Thymus (tissue), 11 donors: ENCODE measurements at regions not wholly inside any gene's neighbourhood (a gene's known extent, or its start where the extent isn't known, plus 50 kb on each side); places are given as distances from the start of the nearest gene placed in this dataset.
"Not testable (repeated sequence)": the region's sequence is repeated elsewhere in the genome, so short reads cannot be mapped to it uniquely, and the experiment has no call there.

Experiments used
- DNase-seq, 9 donors: peaks; one replicate each; pipeline ENCODE4 v3.0.0-alpha.2; 2013; ENCODE audit warnings: low spot score in 9 of 9, low read depth in 6 of 9, missing footprints in 1 of 9
- H3K27ac ChIP-seq, 2 donors: one replicate each; pipeline ENCODE4 v1.5.1; 2013; ENCODE audit warnings: control low read depth in 1 of 2, low read depth in 1 of 2, low read length in 1 of 2, mild to moderate bottlenecking in 1 of 2, moderate library complexity in 1 of 2
- H3K27me3 ChIP-seq, 2 donors: one replicate each; pipeline ENCODE4 v1.5.1; 2013; ENCODE audit warnings: low read length in 1 of 2; ENCODE audit not compliant: control insufficient read depth in 2 of 2, insufficient read depth in 1 of 2
- H3K36me3 ChIP-seq, 2 donors: one replicate each; pipeline ENCODE4 v1.5.1; 2013; ENCODE audit warnings: low read length in 1 of 2, mild to moderate bottlenecking in 1 of 2, moderate library complexity in 1 of 2; ENCODE audit not compliant: control insufficient read depth in 2 of 2, insufficient read depth in 2 of 2
- H3K4me1 ChIP-seq, 2 donors: one replicate each; pipeline ENCODE4 v1.5.1; 2013; ENCODE audit warnings: low read length in 2 of 2; ENCODE audit not compliant: control insufficient read depth in 2 of 2, insufficient read depth in 2 of 2
- H3K4me3 ChIP-seq, 2 donors: one replicate each; pipeline ENCODE4 v1.5.1; 2013; ENCODE audit warnings: low read length in 2 of 2, control low read depth in 1 of 2, mild to moderate bottlenecking in 1 of 2
- H3K9me3 ChIP-seq, 2 donors: one replicate each; pipeline ENCODE4 v1.5.1; 2013; ENCODE audit warnings: low read length in 1 of 2, mild to moderate bottlenecking in 1 of 2; ENCODE audit not compliant: control insufficient read depth in 2 of 2, insufficient read depth in 1 of 2
- WGBS: extraction: QIAGEN DNeasy Blood & Tissue Kit; methylation state at CpG from one replicate; pipeline ENCODE4 v1.1.7; 2013; 5-methylcytosine and 5-hydroxymethylcytosine counted together
- donor health status: healthy.

DNA sequence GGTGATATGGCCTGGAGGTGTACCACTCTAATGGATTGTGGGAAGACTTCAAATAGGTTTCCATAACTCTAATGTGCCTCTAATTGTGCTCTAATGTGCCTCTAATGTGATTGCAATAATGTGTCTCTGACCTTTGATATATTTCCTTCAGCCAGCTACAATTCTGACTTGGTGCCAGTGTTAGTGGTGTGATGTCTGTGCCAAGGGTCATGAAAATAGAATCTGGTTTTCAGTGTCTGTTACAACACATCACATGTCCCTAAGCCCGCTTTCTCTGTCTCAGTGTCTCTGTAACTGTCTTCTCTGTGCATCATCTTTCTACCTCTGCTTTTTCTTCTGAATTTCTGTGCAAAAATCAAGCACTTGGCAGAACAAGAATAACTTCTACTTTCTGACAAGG lies 77.2 kb upstream of the ECI2 start:
- H3K4me1 ChIP-seq: no peaks in the 10 kb centered on the region
- H3K4me3 ChIP-seq: no peak overlapping the region
- H3K9me3 ChIP-seq: peaks cover 1 to 8% of the 10 kb centered on the region in 2 donors
- no peaks in the 10 kb centered on the region for H3K27me3 ChIP-seq
- WGBS: 92% methylated on average over 1 of the region's 1 CpG
- no peak overlapping the region for H3K27ac ChIP-seq
- no peaks in the 10 kb centered on the region for H3K36me3 ChIP-seq
- DNase-seq: no peak

DNA sequence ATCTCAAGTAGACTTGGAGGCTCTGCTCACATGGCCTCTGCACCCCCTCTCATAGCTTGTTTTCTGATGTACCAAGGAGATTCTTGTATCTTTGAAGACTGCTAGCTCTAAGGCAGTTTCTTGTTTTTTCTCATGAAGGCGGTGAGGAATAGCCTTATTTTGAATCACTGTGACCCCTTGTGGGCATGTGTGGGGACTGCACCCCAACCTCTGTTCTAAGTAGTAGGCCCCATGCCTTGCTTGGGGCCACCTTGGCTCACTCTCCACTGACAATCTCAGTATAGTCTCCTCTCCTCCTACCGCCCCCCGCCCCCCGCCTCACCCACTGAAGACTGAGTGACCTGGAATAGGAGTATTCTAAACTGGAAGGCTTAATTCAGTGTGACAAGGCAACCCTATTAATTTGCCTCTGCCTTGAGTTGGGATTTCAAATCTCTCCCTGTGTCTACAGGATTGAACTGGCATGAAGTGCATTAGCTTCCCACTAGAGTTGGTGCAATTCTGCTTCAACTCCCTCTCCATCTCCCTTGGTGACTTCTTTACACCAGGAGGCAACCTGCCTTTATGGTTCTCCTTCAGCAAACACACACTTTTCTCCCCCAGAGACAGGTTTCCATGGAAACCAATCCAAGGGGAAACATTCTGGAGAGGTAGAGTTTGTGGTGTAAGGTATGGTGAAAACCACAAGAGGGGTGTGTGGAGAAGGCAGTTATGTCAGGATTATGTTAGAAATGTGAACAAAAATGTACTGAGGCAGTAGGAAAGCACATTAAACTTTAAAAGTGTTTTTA lies 75.4 kb upstream of the ECI2 start:
- H3K9me3 ChIP-seq: peaks cover 1 to 8% of the 10 kb centered on the region in 2 donors
- no peaks in the 10 kb centered on the region for H3K4me1 ChIP-seq
- no peaks in the 10 kb centered on the region for H3K36me3 ChIP-seq
- no peak overlapping the region for H3K4me3 ChIP-seq
- no peaks in the 10 kb centered on the region for H3K27me3 ChIP-seq
- no peak overlapping the region for H3K27ac ChIP-seq
- DNase-seq: peak; percentile 2 to 66 (median 32)
- WGBS: 82% methylated on average over 4 of the region's 4 CpGs

- H3K27me3 ChIP-seq: no peaks in the 10 kb centered on the region
- H3K9me3 ChIP-seq: peaks cover 1 to 11% of the 10 kb centered on the region in 2 donors
- DNase-seq: no peak
- H3K27ac ChIP-seq: no peak overlapping the region
- 19% methylated on average over 2 of the region's 2 CpGs for WGBS
- no peaks in the 10 kb centered on the region for H3K36me3 ChIP-seq
- no peaks in the 10 kb centered on the region for H3K4me1 ChIP-seq
- H3K4me3 ChIP-seq: no peak overlapping the region
These were observed 73.8 kb upstream of the ECI2 start for GRCh38 chr6:4209196-4209595.

DNA sequence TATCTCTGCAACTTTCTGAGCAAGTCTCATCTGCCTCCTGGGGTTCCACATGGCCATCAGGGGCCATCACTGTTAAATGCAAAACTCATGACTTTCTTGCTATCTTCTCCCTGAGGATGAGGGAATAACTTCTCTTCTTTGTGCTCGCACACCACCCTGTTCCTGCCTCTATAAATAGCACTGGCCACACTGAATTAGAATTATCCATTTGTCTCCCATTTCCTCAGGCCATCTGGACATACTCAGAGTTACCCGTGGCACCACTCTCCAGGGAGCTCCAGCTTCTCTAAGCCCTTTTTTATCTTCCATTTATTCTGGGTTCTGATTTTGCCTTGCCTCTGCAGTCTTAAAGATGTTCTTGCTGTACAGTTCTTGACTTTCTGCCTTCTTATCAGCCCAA lies 72.8 kb upstream of the ECI2 start:
- Histone ChIP-seq H3K4me1 (no peaks in the 10 kb centered on the region), H3K27me3 (no peaks in the 10 kb centered on the region), H3K27ac (no peak overlapping the region), H3K4me3 (no peak overlapping the region), H3K36me3 (no peaks in the 10 kb centered on the region), H3K9me3 (peaks cover 0 to 4% of the 10 kb centered on the region in 2 donors)
- no peak for DNase-seq
- 91% methylated on average over 2 of the region's 2 CpGs for WGBS

DNA sequence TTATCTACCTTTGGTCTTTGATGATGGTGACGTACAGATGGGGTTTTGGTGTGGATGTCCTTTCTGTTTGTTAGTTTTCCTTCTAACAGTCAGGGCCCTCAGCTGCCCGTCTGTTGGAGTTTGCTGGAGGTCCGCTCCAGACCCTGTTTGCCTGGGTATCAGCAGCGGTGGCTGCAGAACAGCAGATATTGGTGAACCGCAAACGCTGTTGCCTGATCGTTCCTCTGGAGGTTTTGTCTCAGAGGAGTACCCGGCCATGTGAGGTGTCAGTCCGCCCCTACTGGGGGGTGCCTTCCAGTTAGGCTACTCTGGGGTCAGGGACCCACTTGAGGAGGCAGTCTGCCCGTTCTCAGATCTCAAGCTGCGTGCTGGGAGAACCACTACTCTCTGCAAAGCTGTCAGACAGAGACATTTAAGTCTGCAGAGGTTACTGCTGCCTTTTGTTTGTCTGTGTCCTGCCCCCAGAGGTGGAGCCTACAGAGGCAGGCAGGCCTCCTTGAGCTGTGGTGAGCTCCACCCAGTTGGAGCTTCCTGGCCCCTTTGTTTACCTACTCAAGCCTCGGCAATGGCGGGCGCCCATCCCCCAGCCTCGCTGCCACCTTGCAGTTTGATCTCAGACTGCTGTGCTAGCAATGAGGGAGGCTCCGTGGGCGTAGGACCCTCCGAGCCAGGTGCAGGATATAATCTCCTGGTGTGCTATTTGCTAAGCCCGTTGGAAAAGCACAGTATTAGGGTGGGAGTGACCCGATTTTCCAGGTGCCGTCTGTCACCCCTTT lies 68.5 kb upstream of the ECI2 start:
- not testable (repeated sequence) for H3K4me3 ChIP-seq, DNase-seq, H3K27ac ChIP-seq, H3K9me3 ChIP-seq, H3K27me3 ChIP-seq, H3K36me3 ChIP-seq, H3K4me1 ChIP-seq
- 93% methylated on average over 21 of the region's 21 CpGs for WGBS

GRCh38 chr6:4192627-4193026 lies 57.3 kb upstream of the ECI2 start:
- Histone ChIP-seq H3K4me1 (no peaks in the 10 kb centered on the region), H3K4me3 (no peak overlapping the region), H3K27ac (no peak overlapping the region), H3K27me3 (no peaks in the 10 kb centered on the region), H3K36me3 (no peaks in the 10 kb centered on the region), H3K9me3 (peaks cover 0 to 2% of the 10 kb centered on the region in 2 donors)
- 73% methylated on average over 3 of the region's 3 CpGs for WGBS
- no peak for DNase-seq

DNA sequence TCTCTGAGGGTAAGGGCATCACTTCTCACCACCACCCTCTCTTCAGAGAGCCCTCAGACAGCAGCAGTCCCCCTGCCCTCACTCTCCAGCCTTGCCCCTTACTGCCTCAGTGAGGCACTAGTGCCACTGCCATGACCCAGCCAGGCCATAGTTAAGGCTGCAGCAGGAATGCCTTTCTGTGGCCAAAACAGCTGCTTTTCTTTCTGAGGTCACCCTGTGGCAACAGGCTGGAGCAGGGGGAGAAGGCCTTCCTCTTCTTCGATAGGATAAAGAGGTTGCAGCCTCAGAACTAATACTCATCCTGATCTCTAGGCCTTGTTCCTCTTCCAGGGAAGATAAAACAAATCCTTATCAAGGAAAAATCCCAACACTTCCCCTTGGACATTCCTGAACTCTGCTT lies 56.8 kb upstream of the ECI2 start:
- Histone ChIP-seq H3K27me3 (no peaks in the 10 kb centered on the region), H3K36me3 (no peaks in the 10 kb centered on the region), H3K4me3 (no peak overlapping the region), H3K9me3 (peaks cover 0 to 2% of the 10 kb centered on the region in 2 donors), H3K27ac (no peak overlapping the region), H3K4me1 (no peaks in the 10 kb centered on the region)
- 95% methylated on average over 1 of the region's 1 CpG for WGBS
- no peak for DNase-seq

DNA sequence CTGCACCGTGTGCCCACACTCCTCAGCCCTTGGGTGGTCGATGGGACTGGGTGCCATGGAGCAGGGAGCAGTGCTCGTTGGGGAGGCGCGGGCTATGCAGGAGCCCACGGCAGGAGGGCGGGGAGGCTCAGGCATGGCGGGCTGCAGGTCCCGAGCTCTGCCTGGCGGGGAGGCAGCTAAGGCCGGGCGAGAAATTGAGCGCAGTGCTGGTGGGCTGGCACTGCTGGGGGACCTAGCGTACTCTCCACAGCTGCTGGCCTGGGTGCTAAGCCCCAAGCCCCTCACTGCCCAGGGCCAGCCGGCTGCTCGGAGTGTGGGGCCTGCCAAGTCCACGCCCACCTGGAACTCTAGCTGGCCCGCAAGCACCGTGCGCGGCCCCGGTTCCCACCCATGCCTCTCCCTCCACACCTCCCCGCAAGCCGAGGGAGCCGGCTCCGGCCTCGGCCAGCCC lies 55.9 kb upstream of the ECI2 start:
- H3K27ac ChIP-seq: no peak overlapping the region
- H3K4me3 ChIP-seq: no peak overlapping the region
- WGBS: 98% methylated on average over 27 of the region's 27 CpGs
- H3K27me3 ChIP-seq: no peaks in the 10 kb centered on the region
- peaks cover 0 to 2% of the 10 kb centered on the region in 2 donors for H3K9me3 ChIP-seq
- H3K36me3 ChIP-seq: no peaks in the 10 kb centered on the region
- DNase-seq: no peak
- no peaks in the 10 kb centered on the region for H3K4me1 ChIP-seq

DNA sequence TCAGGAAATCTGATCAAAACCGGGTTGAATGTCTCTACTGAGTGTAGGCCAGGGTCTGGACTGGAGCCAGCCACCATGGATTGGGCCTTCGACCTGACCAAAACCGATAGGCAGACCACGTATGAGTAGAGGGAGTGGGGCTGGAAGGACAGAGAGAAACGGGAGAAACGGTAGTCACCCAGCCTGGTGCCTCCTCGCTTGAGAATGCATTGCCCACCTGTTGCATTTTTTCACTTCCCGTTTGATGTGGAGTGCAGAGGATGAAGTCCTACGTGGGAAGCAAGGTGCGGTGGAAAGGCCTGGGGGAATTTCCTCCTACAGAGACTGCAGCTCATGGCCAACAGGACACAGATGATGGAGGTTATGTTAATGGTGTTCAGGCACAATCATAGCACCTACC lies 53.9 kb upstream of the ECI2 start:
- Histone ChIP-seq H3K9me3 (peaks cover 0 to 2% of the 10 kb centered on the region in 2 donors), H3K27ac (no peak overlapping the region), H3K36me3 (no peaks in the 10 kb centered on the region), H3K4me3 (no peak overlapping the region), H3K27me3 (no peaks in the 10 kb centered on the region), H3K4me1 (no peaks in the 10 kb centered on the region)
- WGBS: 92% methylated on average over 10 of the region's 10 CpGs
- no peak for DNase-seq
